B cell (primary cell): ENCODE measurements at regions not wholly inside any gene's neighbourhood (a gene's known extent, or its start where the extent isn't known, plus 50 kb on each side); places are given as distances from the start of the nearest gene placed in this dataset.

Source experiments
- EZH2 ChIP-seq: IDR thresholded peaks from 2 replicates; pipeline ENCODE4 v1.6.1; 2012; ENCODE audit warnings: borderline replicate concordance, low read depth, mild to moderate bottlenecking, moderate library complexity, low read length; ENCODE audit not compliant: insufficient read depth, poor library complexity, severe bottlenecking
- TF ChIP-seq, protein P1 (sequence below): fragments of 200-600 bp; IDR thresholded peaks from one replicate; pipeline ENCODE4 v1.8.0; 2022; ENCODE audit warnings: antibody characterized with exemption, mild to moderate bottlenecking

DNA sequence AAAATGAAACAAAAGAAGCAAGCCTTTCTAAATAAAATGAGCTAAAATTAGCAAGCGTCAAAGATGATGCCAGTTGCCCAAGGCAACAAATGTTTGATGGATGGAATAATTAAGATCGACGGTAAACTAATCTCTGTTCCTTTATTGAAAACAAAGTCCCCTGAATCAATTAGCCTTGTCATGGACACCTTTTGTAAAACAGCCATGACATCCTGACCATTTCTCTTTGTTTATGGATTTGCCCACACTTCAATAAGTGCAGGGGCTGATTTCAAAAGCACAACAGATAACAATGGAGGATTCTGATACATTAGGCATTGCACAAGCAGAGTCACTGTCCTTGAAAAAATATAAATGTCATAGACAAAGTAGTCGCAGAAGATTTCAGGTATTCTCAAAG is 160.1 kb upstream of the HNRNPA3 start:
- TF ChIP-seq, protein P1, sequence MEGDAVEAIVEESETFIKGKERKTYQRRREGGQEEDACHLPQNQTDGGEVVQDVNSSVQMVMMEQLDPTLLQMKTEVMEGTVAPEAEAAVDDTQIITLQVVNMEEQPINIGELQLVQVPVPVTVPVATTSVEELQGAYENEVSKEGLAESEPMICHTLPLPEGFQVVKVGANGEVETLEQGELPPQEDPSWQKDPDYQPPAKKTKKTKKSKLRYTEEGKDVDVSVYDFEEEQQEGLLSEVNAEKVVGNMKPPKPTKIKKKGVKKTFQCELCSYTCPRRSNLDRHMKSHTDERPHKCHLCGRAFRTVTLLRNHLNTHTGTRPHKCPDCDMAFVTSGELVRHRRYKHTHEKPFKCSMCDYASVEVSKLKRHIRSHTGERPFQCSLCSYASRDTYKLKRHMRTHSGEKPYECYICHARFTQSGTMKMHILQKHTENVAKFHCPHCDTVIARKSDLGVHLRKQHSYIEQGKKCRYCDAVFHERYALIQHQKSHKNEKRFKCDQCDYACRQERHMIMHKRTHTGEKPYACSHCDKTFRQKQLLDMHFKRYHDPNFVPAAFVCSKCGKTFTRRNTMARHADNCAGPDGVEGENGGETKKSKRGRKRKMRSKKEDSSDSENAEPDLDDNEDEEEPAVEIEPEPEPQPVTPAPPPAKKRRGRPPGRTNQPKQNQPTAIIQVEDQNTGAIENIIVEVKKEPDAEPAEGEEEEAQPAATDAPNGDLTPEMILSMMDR: no peak
- TF ChIP-seq EZH2: no peak
